HG02759 (cell line): ENCODE measurements at regions not wholly inside any gene's neighbourhood (a gene's known extent, or its start where the extent isn't known, plus 50 kb on each side); places are given as distances from the start of the nearest gene placed in this dataset.

Source experiments
- ATAC-seq: cut with Tn5 transposase; IDR thresholded peaks from one replicate; pipeline ENCODE4 v1.9.1; 2021; ENCODE audit warnings: mild to moderate bottlenecking, moderate library complexity; ENCODE audit not compliant: unreplicated experiment

GRCh38 chr3:72350761-72351505, 497.3 kb downstream of the SHQ1 start:
- no peak for ATAC-seq

GRCh38 chr3:72348357-72348756, 499.9 kb downstream of the SHQ1 start:
- ATAC-seq = no peak

- peak; percentile 84 for ATAC-seq
Observed at GRCh38 chr3:72347819-72348319, 500.4 kb downstream of the SHQ1 start.

- no peak for ATAC-seq
Observed at GRCh38 chr3:72346526-72346926, 501.7 kb downstream of the SHQ1 start.

GRCh38 chr3:72345980-72346379, 502.3 kb downstream of the SHQ1 start:
- no peak for ATAC-seq

GRCh38 chr3:72345237-72345878, 502.9 kb downstream of the SHQ1 start:
- ATAC-seq = no peak

GRCh38 chr3:72344647-72345046, 503.6 kb downstream of the SHQ1 start:
- no peak for ATAC-seq

GRCh38 chr3:72344236-72344635, 504.0 kb downstream of the SHQ1 start:
- ATAC-seq = no peak

- ATAC-seq = no peak
Observed at GRCh38 chr3:72343078-72343477, 505.2 kb downstream of the SHQ1 start.

GRCh38 chr3:72342450-72342849, 505.8 kb downstream of the SHQ1 start:
- ATAC-seq = no peak

GRCh38 chr3:72341920-72342319, 506.3 kb downstream of the SHQ1 start:
- no peak for ATAC-seq

- no peak for ATAC-seq
Observed at GRCh38 chr3:72341380-72341770, 506.9 kb downstream of the SHQ1 start.

GRCh38 chr3:72340476-72341379, 507.5 kb downstream of the SHQ1 start:
- ATAC-seq = peak; percentile 31

- no peak for ATAC-seq
Observed at GRCh38 chr3:72340056-72340455, 508.2 kb downstream of the SHQ1 start.

GRCh38 chr3:72339670-72340030, 508.6 kb downstream of the SHQ1 start:
- ATAC-seq = no peak

GRCh38 chr3:72338942-72339669, 509.1 kb downstream of the SHQ1 start:
- ATAC-seq = peak; percentile 41

- no peak for ATAC-seq
Observed at GRCh38 chr3:72338082-72338941, 509.9 kb downstream of the SHQ1 start.

GRCh38 chr3:72337480-72337855, 510.8 kb downstream of the SHQ1 start:
- no peak for ATAC-seq

- ATAC-seq = no peak
Observed at GRCh38 chr3:72336821-72337479, 511.3 kb downstream of the SHQ1 start.
